CD14-positive monocyte (primary cell): ENCODE measurements at regions not wholly inside any gene's neighbourhood (a gene's known extent, or its start where the extent isn't known, plus 50 kb on each side); places are given as distances from the start of the nearest gene placed in this dataset.

Source experiments
- DNase-seq, 3 donors: peaks; one replicate each; pipeline ENCODE4 v3.0.0-alpha.2; 2011 to 2022
- H2AFZ ChIP-seq: 2 replicates; pipeline ENCODE4 v1.6.0; 2012; ENCODE audit warnings: mild to moderate bottlenecking, low read depth, low read length, inconsistent platforms; ENCODE audit not compliant: insufficient read depth, poor library complexity, severe bottlenecking
- H3K27ac ChIP-seq, 2 donors: 1 replicate in 1 of 2; 2 replicates in 1 of 2; pipeline ENCODE4 v1.5.1; 2012 to 2013; ENCODE audit warnings: low read length in 2 of 2, control low read depth in 1 of 2, inconsistent platforms in 1 of 2, low read depth in 1 of 2, mild to moderate bottlenecking in 1 of 2
- H3K27me3 ChIP-seq, 2 donors: one replicate each; pipeline versions ENCODE4 v1.6.0 to v1.6.1; 2011 to 2013; ENCODE audit warnings: low read length in 2 of 2; ENCODE audit not compliant: control insufficient read depth in 2 of 2, insufficient read depth in 2 of 2
- H3K36me3 ChIP-seq, 2 donors: replicated peaks in 1 of 2; 1 replicate in 1 of 2; 2 replicates in 1 of 2; pipeline versions ENCODE4 v1.5.1 to v1.6.1; 2012 to 2013; ENCODE audit warnings: low read length in 2 of 2, control low read depth in 1 of 2, inconsistent platforms in 1 of 2, mild to moderate bottlenecking in 1 of 2; ENCODE audit not compliant: insufficient read depth in 2 of 2, control insufficient read depth in 1 of 2
- H3K4me1 ChIP-seq, 2 donors: 1 replicate in 1 of 2; 2 replicates in 1 of 2; pipeline versions ENCODE4 v1.5.1 to v1.6.1; 2012 to 2013; ENCODE audit warnings: low read length in 2 of 2, control low read depth in 1 of 2, inconsistent platforms in 1 of 2, mild to moderate bottlenecking in 1 of 2, moderate library complexity in 1 of 2; ENCODE audit not compliant: insufficient read depth in 2 of 2, control insufficient read depth in 1 of 2
- H3K4me2 ChIP-seq: replicated peaks from 2 replicates; pipeline ENCODE3; 2012; ENCODE audit warnings: low read length, moderate library complexity, mild to moderate bottlenecking; ENCODE audit not compliant: poor library complexity, severe bottlenecking; ENCODE audit errors: extremely low read depth
- H3K4me3 ChIP-seq, 3 experiments: fragments of 200-600 bp in 1 of 3; sonication (generic) in 1 of 3; replicated peaks in 1 of 3; 1 replicate in 2 of 3; 2 replicates in 1 of 3; pipeline ENCODE4 v1.5.1; 2011 to 2013; ENCODE audit warnings: low read length in 3 of 3, mild to moderate bottlenecking in 3 of 3, control low read depth in 2 of 3, low read depth in 2 of 3, inconsistent platforms in 1 of 3, moderate library complexity in 1 of 3
- H3K79me2 ChIP-seq: 2 replicates; pipeline ENCODE4 v1.6.0; 2012; ENCODE audit warnings: mild to moderate bottlenecking, control low read depth, inconsistent platforms, low read length, moderate library complexity; ENCODE audit not compliant: insufficient read depth
- H3K9ac ChIP-seq: 2 replicates; pipeline ENCODE4 v1.6.0; 2017; ENCODE audit warnings: low read length, mild to moderate bottlenecking; ENCODE audit not compliant: insufficient read depth, poor library complexity, severe bottlenecking
- H3K9me3 ChIP-seq, 2 donors: replicated peaks in 1 of 2; 1 replicate in 1 of 2; 2 replicates in 1 of 2; pipeline versions ENCODE4 v1.5.1 to v1.6.1; 2012 to 2013; ENCODE audit warnings: low read length in 2 of 2, control low read depth in 1 of 2; ENCODE audit not compliant: control insufficient read depth in 1 of 2, insufficient read depth in 1 of 2
- H4K20me1 ChIP-seq: 2 replicates; pipeline ENCODE4 v1.6.0; 2012; ENCODE audit warnings: mild to moderate bottlenecking, low read length, control low read depth, moderate library complexity; ENCODE audit not compliant: insufficient read depth
- H3K27ac Mint-ChIP-seq, 7 donors: one replicate each; pipeline ENCODE4 v1.8.0; 2020; ENCODE audit warnings: mild to moderate bottlenecking in 7 of 7, mixed read lengths in 7 of 7, moderate library complexity in 6 of 7, inconsistent platforms in 2 of 7
- H3K27me3 Mint-ChIP-seq, 3 donors: one replicate each; pipeline ENCODE4 v1.8.0; 2021 to 2022; ENCODE audit warnings: low read depth in 3 of 3, mild to moderate bottlenecking in 3 of 3, mixed read lengths in 3 of 3, moderate library complexity in 3 of 3, inconsistent platforms in 1 of 3
- H3K36me3 Mint-ChIP-seq, 2 donors: one replicate each; pipeline ENCODE4 v1.8.0; 2020; ENCODE audit warnings: mixed read lengths in 2 of 2, inconsistent platforms in 1 of 2, mild to moderate bottlenecking in 1 of 2
- H3K4me1 Mint-ChIP-seq: one replicate; pipeline ENCODE4 v1.8.0; 2020; ENCODE audit warnings: mild to moderate bottlenecking, mixed read lengths
- H3K4me3 Mint-ChIP-seq, 2 donors: one replicate each; pipeline ENCODE4 v1.8.0; 2020; ENCODE audit warnings: mild to moderate bottlenecking in 2 of 2, mixed read lengths in 2 of 2, moderate library complexity in 1 of 2
- H3K9me3 Mint-ChIP-seq, 7 donors: one replicate each; pipeline ENCODE4 v1.8.0; 2020 to 2022; ENCODE audit warnings: mixed read lengths in 7 of 7, mild to moderate bottlenecking in 6 of 7, moderate library complexity in 6 of 7, inconsistent platforms in 2 of 7
- CTCF ChIP-seq: fragments of 200-600 bp; IDR thresholded peaks from one replicate; pipeline ENCODE4 v1.8.0; 2022; ENCODE audit warnings: antibody characterized with exemption, mild to moderate bottlenecking
- WGBS: methylation state at CpG from one replicate; pipeline ENCODE4 v1.1.5; 2013; ENCODE audit warnings: missing lambda C conversion rate; ENCODE audit not compliant: insufficient coverage; 5-methylcytosine and 5-hydroxymethylcytosine counted together
- intact Hi-C, 2 donors: fragments of 100-400 bp; cut with micrococcal nuclease; formaldehyde crosslinking; loops; one replicate each; pipeline versions ENCODE4 v1.15.0 to v1.15.1; 2023

GRCh38 chr1:185473186-185473585 lies 156.1 kb upstream of the IVNS1ABP start:
- no peaks in the 10 kb centered on the region for H3K36me3 ChIP-seq
- DNase-seq: no peak
- H3K4me1 ChIP-seq: peaks cover 0 to 6% of the 10 kb centered on the region in 2 donors
- intact Hi-C loops: no loop called here
- H3K9me3 ChIP-seq: no peaks in the 10 kb centered on the region
- Mint-ChIP-seq H3K27me3 (peaks cover 0 to 3% (median 0%) of the 10 kb centered on the region in 3 donors), H3K27ac (no peak overlapping the region), H3K4me1 (peaks cover 5% of the 10 kb centered on the region), H3K36me3 (no peaks in the 10 kb centered on the region), H3K4me3 (no peak overlapping the region), H3K9me3 (no peaks in the 10 kb centered on the region)
- TF ChIP-seq CTCF: no peak
- H3K9ac ChIP-seq: no peak overlapping the region
- no peak overlapping the region for H3K27ac ChIP-seq
- no peak overlapping the region for H3K4me2 ChIP-seq
- H3K4me3 ChIP-seq: no peak overlapping the region
- H3K27me3 ChIP-seq: no peaks in the 10 kb centered on the region
- H3K79me2 ChIP-seq: no peaks in the 10 kb centered on the region
- H2AFZ ChIP-seq: no peak overlapping the region
- 98% methylated on average over 4 of the region's 6 CpGs for WGBS
- no peaks in the 10 kb centered on the region for H4K20me1 ChIP-seq

GRCh38 chr1:185468626-185469025 lies 151.6 kb upstream of the IVNS1ABP start:
- Histone ChIP-seq H3K79me2 (no peaks in the 10 kb centered on the region), H3K9ac (no peak overlapping the region), H3K27me3 (no peaks in the 10 kb centered on the region), H4K20me1 (no peaks in the 10 kb centered on the region), H3K36me3 (no peaks in the 10 kb centered on the region), H3K4me3 (no peak overlapping the region), H2AFZ (no peak overlapping the region), H3K4me2 (no peak overlapping the region), H3K9me3 (no peaks in the 10 kb centered on the region), H3K4me1 (peaks cover 13 to 16% of the 10 kb centered on the region in 2 donors), H3K27ac (no peak overlapping the region)
- Mint-ChIP-seq H3K27me3 (peaks cover 0 to 1% (median 0%) of the 10 kb centered on the region in 3 donors), H3K4me3 (no peak overlapping the region), H3K9me3 (no peaks in the 10 kb centered on the region), H3K4me1 (peaks cover 13% of the 10 kb centered on the region), H3K27ac (no peak overlapping the region), H3K36me3 (no peaks in the 10 kb centered on the region)
- 100% methylated on average over 1 of the region's 1 CpG for WGBS
- DNase-seq: no peak
- intact Hi-C loops: no loop called here
- TF ChIP-seq CTCF: no peak
